HG03108 (cell line): ENCODE measurements at regions not wholly inside any gene's neighbourhood (a gene's known extent, or its start where the extent isn't known, plus 50 kb on each side); places are given as distances from the start of the nearest gene placed in this dataset.
"Not testable (repeated sequence)": the region's sequence is repeated elsewhere in the genome, so short reads cannot be mapped to it uniquely, and the experiment has no call there.

Experiments
- ATAC-seq: cut with Tn5 transposase; IDR thresholded peaks from one replicate; pipeline ENCODE4 v1.9.1; 2021; ENCODE audit warnings: moderate library complexity; ENCODE audit not compliant: unreplicated experiment

- ATAC-seq, result no peak
Observed at GRCh38 chr3:18194431-18194830, 230.7 kb downstream of the SATB1 start.

- no peak for ATAC-seq
Observed at GRCh38 chr3:18190646-18191045, 234.5 kb downstream of the SATB1 start.

- ATAC-seq, result no peak
Observed at GRCh38 chr3:18189282-18190050, 235.7 kb downstream of the SATB1 start.

- no peak for ATAC-seq
Observed at GRCh38 chr3:18188491-18188890, 236.6 kb downstream of the SATB1 start.

GRCh38 chr3:18185624-18186023, 239.5 kb downstream of the SATB1 start:
- no peak for ATAC-seq

- ATAC-seq, result not testable (repeated sequence)
Observed at GRCh38 chr3:18182923-18183322, 242.2 kb downstream of the SATB1 start.

GRCh38 chr3:18179521-18179920, 245.6 kb downstream of the SATB1 start:
- ATAC-seq, result no peak

- ATAC-seq, result no peak
Observed at GRCh38 chr3:18177271-18177670, 247.9 kb downstream of the SATB1 start.

GRCh38 chr3:18173891-18174290, 251.2 kb downstream of the SATB1 start:
- ATAC-seq, result not testable (repeated sequence)

- no peak for ATAC-seq
Observed at GRCh38 chr3:18159681-18160080, 265.5 kb downstream of the SATB1 start.

- no peak for ATAC-seq
Observed at GRCh38 chr3:18153571-18154173, 271.5 kb downstream of the SATB1 start.

GRCh38 chr3:18151199-18151598, 273.9 kb downstream of the SATB1 start:
- no peak for ATAC-seq

- no peak for ATAC-seq
Observed at GRCh38 chr3:18149935-18150334, 275.2 kb downstream of the SATB1 start.

- no peak for ATAC-seq
Observed at GRCh38 chr3:18149386-18149785, 275.8 kb downstream of the SATB1 start.

- ATAC-seq, result no peak
Observed at GRCh38 chr3:18144571-18144970, 280.6 kb downstream of the SATB1 start.

GRCh38 chr3:18143258-18143780, 281.8 kb downstream of the SATB1 start:
- no peak for ATAC-seq

GRCh38 chr3:18137958-18138357, 287.2 kb downstream of the SATB1 start:
- no peak for ATAC-seq

GRCh38 chr3:18135060-18135814, 289.9 kb downstream of the SATB1 start:
- ATAC-seq, result no peak

GRCh38 chr3:18134386-18135059, 290.6 kb downstream of the SATB1 start:
- no peak for ATAC-seq

GRCh38 chr3:18132991-18133390, 292.1 kb downstream of the SATB1 start:
- no peak for ATAC-seq
